ENCODE measurements at regions not wholly inside any gene's neighbourhood (a gene's known extent, or its start where the extent isn't known, plus 50 kb on each side); places are given as distances from the start of the nearest gene placed in this dataset.

DNA sequence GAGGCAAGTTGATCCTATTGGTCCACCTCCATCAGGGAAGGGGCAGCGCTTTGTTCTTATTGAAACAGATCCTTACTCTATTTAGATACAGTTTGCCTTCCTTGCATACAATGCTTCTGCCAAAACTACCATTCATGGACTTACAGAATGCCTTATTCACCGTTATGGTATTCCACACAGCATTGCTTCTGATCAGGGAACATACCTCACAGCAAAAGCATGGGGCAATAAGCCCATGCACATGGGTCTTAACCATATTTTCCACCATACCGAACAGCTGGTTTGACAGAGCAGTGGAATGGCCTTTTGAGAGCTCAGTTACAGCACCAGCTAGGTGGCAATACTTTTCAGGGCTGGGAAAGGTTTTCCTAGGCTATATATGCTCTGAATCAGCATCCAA, 544.8 kb upstream of the ADGRL4 start:
- TF ChIP-seq, protein P1, sequence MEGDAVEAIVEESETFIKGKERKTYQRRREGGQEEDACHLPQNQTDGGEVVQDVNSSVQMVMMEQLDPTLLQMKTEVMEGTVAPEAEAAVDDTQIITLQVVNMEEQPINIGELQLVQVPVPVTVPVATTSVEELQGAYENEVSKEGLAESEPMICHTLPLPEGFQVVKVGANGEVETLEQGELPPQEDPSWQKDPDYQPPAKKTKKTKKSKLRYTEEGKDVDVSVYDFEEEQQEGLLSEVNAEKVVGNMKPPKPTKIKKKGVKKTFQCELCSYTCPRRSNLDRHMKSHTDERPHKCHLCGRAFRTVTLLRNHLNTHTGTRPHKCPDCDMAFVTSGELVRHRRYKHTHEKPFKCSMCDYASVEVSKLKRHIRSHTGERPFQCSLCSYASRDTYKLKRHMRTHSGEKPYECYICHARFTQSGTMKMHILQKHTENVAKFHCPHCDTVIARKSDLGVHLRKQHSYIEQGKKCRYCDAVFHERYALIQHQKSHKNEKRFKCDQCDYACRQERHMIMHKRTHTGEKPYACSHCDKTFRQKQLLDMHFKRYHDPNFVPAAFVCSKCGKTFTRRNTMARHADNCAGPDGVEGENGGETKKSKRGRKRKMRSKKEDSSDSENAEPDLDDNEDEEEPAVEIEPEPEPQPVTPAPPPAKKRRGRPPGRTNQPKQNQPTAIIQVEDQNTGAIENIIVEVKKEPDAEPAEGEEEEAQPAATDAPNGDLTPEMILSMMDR (IDR thresholded peaks at IDR 0.05; ENCODE audit: borderline replicate concordance), result no peak
- H3K9me3 ChIP-seq (replicated peaks), result no peaks in the 10 kb centered on the region

GRCh38 chr1:79550402-79550801, 543.9 kb upstream of the ADGRL4 start:
- TF ChIP-seq, protein P1 (IDR thresholded peaks at IDR 0.05; ENCODE audit: borderline replicate concordance), result no peak
- H3K9me3 ChIP-seq (replicated peaks), result no peaks in the 10 kb centered on the region
- DNase-seq, result no peak
- H3K27me3 ChIP-seq (ENCODE audit: low read depth), result no peaks in the 10 kb centered on the region
- intact Hi-C loops (cut with micrococcal nuclease), result no loop called here
- no peak overlapping the region for H3K4me3 ChIP-seq
- no peaks in the 10 kb centered on the region for H3K4me1 ChIP-seq
- H3K36me3 ChIP-seq, result no peaks in the 10 kb centered on the region
- H3K27ac ChIP-seq (replicated peaks), result no peak overlapping the region

More for the DNA sequence above, 544.8 kb upstream of the ADGRL4 start:
- Histone ChIP-seq H3K27me3 (ENCODE audit: low read depth) (no peaks in the 10 kb centered on the region), H3K36me3 (no peaks in the 10 kb centered on the region), H3K4me1 (no peaks in the 10 kb centered on the region), H3K27ac (replicated peaks) (no peak overlapping the region), H3K4me3 (no peak overlapping the region)
- no peak for DNase-seq
- intact Hi-C loops (cut with micrococcal nuclease), result no loop called here

DNA sequence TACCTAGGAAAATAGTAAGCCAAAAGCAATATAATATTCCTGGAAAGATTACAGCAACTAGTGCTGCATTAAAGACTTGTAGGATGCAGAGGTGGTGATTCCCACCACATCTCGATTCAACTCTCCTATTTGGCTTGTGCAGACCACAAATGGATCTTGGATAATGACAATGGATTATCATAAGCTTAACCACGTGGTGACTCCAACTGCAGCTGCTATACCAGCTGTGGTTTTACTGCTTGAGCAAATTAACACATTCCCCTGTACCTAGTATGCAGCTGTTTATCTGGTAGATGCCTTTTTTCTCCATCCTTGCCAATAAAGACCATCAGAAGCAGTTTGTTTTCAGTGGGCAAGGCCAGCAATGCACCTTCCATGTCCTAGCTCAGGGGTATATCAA, 542.7 kb upstream of the ADGRL4 start:
- no peak overlapping the region for H3K4me3 ChIP-seq
- H3K27me3 ChIP-seq (ENCODE audit: low read depth), result no peaks in the 10 kb centered on the region
- DNase-seq, result no peak
- H3K4me1 ChIP-seq, result no peaks in the 10 kb centered on the region
- H3K27ac ChIP-seq (replicated peaks), result no peak overlapping the region
- H3K9me3 ChIP-seq (replicated peaks), result no peaks in the 10 kb centered on the region
- H3K36me3 ChIP-seq, result no peaks in the 10 kb centered on the region
- TF ChIP-seq, protein P1 (IDR thresholded peaks at IDR 0.05; ENCODE audit: borderline replicate concordance), result no peak
- intact Hi-C loops (cut with micrococcal nuclease), result no loop called here

- no peak for DNase-seq
- Histone ChIP-seq H3K4me1 (no peaks in the 10 kb centered on the region), H3K4me3 (no peak overlapping the region), H3K27me3 (ENCODE audit: low read depth) (no peaks in the 10 kb centered on the region), H3K9me3 (replicated peaks) (no peaks in the 10 kb centered on the region), H3K27ac (replicated peaks) (no peak overlapping the region), H3K36me3 (no peaks in the 10 kb centered on the region)
- intact Hi-C loops (cut with micrococcal nuclease), result no loop called here
- TF ChIP-seq, protein P1 (IDR thresholded peaks at IDR 0.05; ENCODE audit: borderline replicate concordance), result no peak
Observed at GRCh38 chr1:79547514-79547913, 541.0 kb upstream of the ADGRL4 start.

- TF ChIP-seq, protein P1 (IDR thresholded peaks at IDR 0.05; ENCODE audit: borderline replicate concordance), result no peak
- H3K36me3 ChIP-seq, result no peaks in the 10 kb centered on the region
- no peaks in the 10 kb centered on the region for H3K9me3 ChIP-seq (replicated peaks)
- no peaks in the 10 kb centered on the region for H3K4me1 ChIP-seq
- no peak for DNase-seq
- H3K27ac ChIP-seq (replicated peaks), result no peak overlapping the region
- intact Hi-C loops (cut with micrococcal nuclease), result no loop called here
- H3K27me3 ChIP-seq (ENCODE audit: low read depth), result no peaks in the 10 kb centered on the region
- H3K4me3 ChIP-seq, result no peak overlapping the region
Observed at GRCh38 chr1:79543394-79543793, 536.9 kb upstream of the ADGRL4 start.

DNA sequence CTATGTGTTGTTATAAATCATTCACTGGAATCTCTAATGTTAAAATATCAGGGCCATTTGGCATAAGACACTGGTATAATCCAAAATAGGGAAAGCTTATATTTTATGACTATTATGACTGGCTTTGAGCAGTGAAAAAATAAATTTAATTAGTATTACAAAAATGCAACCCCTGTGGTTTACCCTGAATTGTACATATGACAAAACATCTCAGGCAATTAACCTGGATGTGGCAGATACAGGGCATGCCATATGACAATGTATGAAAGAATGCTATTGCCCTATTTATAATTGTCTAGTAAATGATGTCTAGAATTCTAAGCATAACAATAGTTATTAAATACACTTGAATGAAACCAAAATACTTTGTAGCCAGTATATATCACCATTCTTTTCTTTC, 532.5 kb upstream of the ADGRL4 start:
- Histone ChIP-seq H3K36me3 (no peaks in the 10 kb centered on the region), H3K27ac (replicated peaks) (no peak overlapping the region), H3K9me3 (replicated peaks) (no peaks in the 10 kb centered on the region), H3K27me3 (ENCODE audit: low read depth) (no peaks in the 10 kb centered on the region), H3K4me1 (no peaks in the 10 kb centered on the region), H3K4me3 (no peak overlapping the region)
- intact Hi-C loops (cut with micrococcal nuclease), result no loop called here
- TF ChIP-seq, protein P1 (IDR thresholded peaks at IDR 0.05; ENCODE audit: borderline replicate concordance), result no peak
- no peak for DNase-seq
